Ovary (tissue), 3 donors: ENCODE measurements at regions not wholly inside any gene's neighbourhood (a gene's known extent, or its start where the extent isn't known, plus 50 kb on each side); places are given as distances from the start of the nearest gene placed in this dataset.

ENCODE experiments used
- POLR2A ChIP-seq: fragments of 450-650 bp; IDR thresholded peaks from one replicate; pipeline ENCODE4 v1.6.1; 2017; ENCODE audit warnings: antibody characterized with exemption, mild to moderate bottlenecking, moderate library complexity
- TF ChIP-seq, protein P1 (sequence below), 3 donors: fragments of 450-650 bp in 2 of 3; fragments of 200-600 bp in 1 of 3; IDR thresholded peaks; one replicate each; pipeline versions ENCODE4 v1.5.1 to v1.8.0; 2016 to 2022; ENCODE audit warnings: antibody characterized with exemption in 3 of 3, mild to moderate bottlenecking in 1 of 3
- donor health status: DM: no; HTN: no; CAD: no.

DNA sequence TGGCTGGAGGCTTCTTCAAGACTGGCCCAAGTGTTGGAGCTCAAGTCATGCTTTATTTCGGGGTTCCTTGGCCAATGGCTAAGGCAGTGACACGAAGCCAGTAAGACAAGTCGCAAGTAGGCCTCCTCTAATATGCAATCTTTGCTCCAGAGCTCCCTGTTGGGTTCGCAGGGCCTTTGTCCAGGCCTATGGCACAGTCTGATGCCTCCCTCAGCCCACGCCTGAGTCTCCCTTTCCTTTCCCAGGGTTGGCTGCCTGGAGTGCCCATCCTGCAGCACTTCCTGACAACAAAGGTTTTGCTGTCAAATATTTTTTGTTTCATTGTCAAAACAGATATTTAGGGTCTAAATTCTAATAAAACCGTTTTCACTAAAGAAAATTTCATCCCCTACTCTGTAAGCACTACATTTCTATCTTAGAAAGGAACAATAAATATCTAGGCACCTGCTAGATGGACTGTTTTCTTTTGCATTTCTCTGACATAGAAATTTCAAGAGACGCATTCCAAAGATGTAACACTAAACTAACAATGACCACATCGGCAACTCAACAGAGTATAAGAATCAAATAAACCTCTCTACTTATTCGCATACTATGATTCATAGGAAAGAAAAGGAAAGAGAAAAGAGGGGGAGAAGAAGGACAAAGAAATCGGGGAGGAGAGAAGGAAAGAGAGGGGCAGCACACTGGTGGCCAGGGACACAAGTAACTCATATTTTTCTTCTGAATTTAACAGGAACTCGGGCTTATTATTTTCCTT is 393.1 kb upstream of the ATP11B start:
- TF ChIP-seq, protein P1, sequence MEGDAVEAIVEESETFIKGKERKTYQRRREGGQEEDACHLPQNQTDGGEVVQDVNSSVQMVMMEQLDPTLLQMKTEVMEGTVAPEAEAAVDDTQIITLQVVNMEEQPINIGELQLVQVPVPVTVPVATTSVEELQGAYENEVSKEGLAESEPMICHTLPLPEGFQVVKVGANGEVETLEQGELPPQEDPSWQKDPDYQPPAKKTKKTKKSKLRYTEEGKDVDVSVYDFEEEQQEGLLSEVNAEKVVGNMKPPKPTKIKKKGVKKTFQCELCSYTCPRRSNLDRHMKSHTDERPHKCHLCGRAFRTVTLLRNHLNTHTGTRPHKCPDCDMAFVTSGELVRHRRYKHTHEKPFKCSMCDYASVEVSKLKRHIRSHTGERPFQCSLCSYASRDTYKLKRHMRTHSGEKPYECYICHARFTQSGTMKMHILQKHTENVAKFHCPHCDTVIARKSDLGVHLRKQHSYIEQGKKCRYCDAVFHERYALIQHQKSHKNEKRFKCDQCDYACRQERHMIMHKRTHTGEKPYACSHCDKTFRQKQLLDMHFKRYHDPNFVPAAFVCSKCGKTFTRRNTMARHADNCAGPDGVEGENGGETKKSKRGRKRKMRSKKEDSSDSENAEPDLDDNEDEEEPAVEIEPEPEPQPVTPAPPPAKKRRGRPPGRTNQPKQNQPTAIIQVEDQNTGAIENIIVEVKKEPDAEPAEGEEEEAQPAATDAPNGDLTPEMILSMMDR (IDR thresholded peaks at IDR 0.05), result no peak
- TF ChIP-seq POLR2A, result no peak
